ENCODE measurements at regions not wholly inside any gene's neighbourhood (a gene's known extent, or its start where the extent isn't known, plus 50 kb on each side); places are given as distances from the start of the nearest gene placed in this dataset.

GRCh38 chr7:93015101-93015778 lies 102.5 kb downstream of the SAMD9 start:
- no peak for DNase-seq

- no peak for DNase-seq
These were observed 103.4 kb downstream of the SAMD9 start for GRCh38 chr7:93014410-93014809.

GRCh38 chr7:93013446-93014061 lies 104.2 kb downstream of the SAMD9 start:
- DNase-seq: no peak

- DNase-seq: no peak
These were observed 106.2 kb downstream of the SAMD9 start for GRCh38 chr7:93011351-93012294.

- DNase-seq: no peak
These were observed 108.9 kb downstream of the SAMD9 start for GRCh38 chr7:93008833-93009232.

- DNase-seq: no peak
These were observed 111.2 kb downstream of the SAMD9 start for GRCh38 chr7:93006480-93007095.

- DNase-seq: no peak
These were observed 112.9 kb downstream of the SAMD9 start for GRCh38 chr7:93004906-93005305.

- DNase-seq: no peak
These were observed 120.1 kb downstream of the SAMD9 start for GRCh38 chr7:92997719-92998118.

- no peak for DNase-seq
These were observed 120.6 kb downstream of the SAMD9 start for GRCh38 chr7:92997152-92997551.

GRCh38 chr7:92994901-92995300 lies 122.9 kb downstream of the SAMD9 start:
- no peak for DNase-seq

- DNase-seq: no peak
These were observed 124.8 kb downstream of the SAMD9 start for GRCh38 chr7:92992932-92993331.

- DNase-seq: no peak
These were observed 125.3 kb downstream of the SAMD9 start for GRCh38 chr7:92992483-92992882.

GRCh38 chr7:92991190-92991589 lies 126.6 kb downstream of the SAMD9 start:
- DNase-seq: no peak

GRCh38 chr7:92988941-92989545 lies 128.7 kb downstream of the SAMD9 start:
- no peak for DNase-seq

GRCh38 chr7:92988051-92988450 lies 129.7 kb downstream of the SAMD9 start:
- no peak for DNase-seq

GRCh38 chr7:92987538-92987937 lies 130.2 kb downstream of the SAMD9 start:
- no peak for DNase-seq

GRCh38 chr7:92987095-92987494 lies 130.7 kb downstream of the SAMD9 start:
- DNase-seq: no peak

- no peak for DNase-seq
These were observed 134.9 kb downstream of the SAMD9 start for GRCh38 chr7:92982928-92983327.

GRCh38 chr7:92976931-92977330 lies 140.6 kb upstream of the CDK6 start:
- DNase-seq: no peak

GRCh38 chr7:92973974-92974373 lies 137.6 kb upstream of the CDK6 start:
- DNase-seq: no peak

GRCh38 chr7:92973293-92973731 lies 136.9 kb upstream of the CDK6 start:
- no peak for DNase-seq

GRCh38 chr7:92972441-92972840 lies 136.1 kb upstream of the CDK6 start:
- DNase-seq: no peak

- no peak for DNase-seq
These were observed 132.7 kb upstream of the CDK6 start for GRCh38 chr7:92969061-92969460.
